ENCODE measurements at regions not wholly inside any gene's neighbourhood (a gene's known extent, or its start where the extent isn't known, plus 50 kb on each side); places are given as distances from the start of the nearest gene placed in this dataset.

- H3F3A ChIP-seq (ENCODE audit: insufficient read depth, low read length) = no peaks in the 10 kb centered on the region
- H3K27me3 ChIP-seq (ENCODE audit: insufficient read depth, low read length) = no peaks in the 10 kb centered on the region
- no peak for TF ChIP-seq EZH2 (IDR thresholded peaks at IDR 0.05; ENCODE audit: borderline replicate concordance, low read length)
- TF ChIP-seq CTCF (IDR thresholded peaks at IDR 0.05; ENCODE audit: low read length) = no peak
- no peaks in the 10 kb centered on the region for H3K4me1 ChIP-seq (ENCODE audit: insufficient read depth, low read length, severe bottlenecking)
- no peak overlapping the region for H3K9ac ChIP-seq (ENCODE audit: low read length)
- no peaks in the 10 kb centered on the region for H4K20me1 ChIP-seq (ENCODE audit: insufficient read depth, low read length)
- no peaks in the 10 kb centered on the region for H3K9me3 ChIP-seq (ENCODE audit: low read length)
- no peaks in the 10 kb centered on the region for H3K9me2 ChIP-seq (ENCODE audit: low read depth, low read length)
- no peaks in the 10 kb centered on the region for H3K79me2 ChIP-seq (ENCODE audit: insufficient read depth, low read length)
- H3K4me2 ChIP-seq (ENCODE audit: low read length) = no peak overlapping the region
- H3K27ac ChIP-seq (ENCODE audit: low read depth, low read length, poor library complexity, severe bottlenecking) = no peak overlapping the region
- no peak overlapping the region for H2AFZ ChIP-seq (ENCODE audit: low read length)
- H3K4me3 ChIP-seq (ENCODE audit: low read depth, low read length, poor library complexity, severe bottlenecking) = no peak overlapping the region
- H3K36me3 ChIP-seq (ENCODE audit: insufficient read depth, low read length) = no peaks in the 10 kb centered on the region
Measured at GRCh38 chr6:73878403-73878802, 182.4 kb downstream of the CD109 start.
